HCT116 (cell line): ENCODE measurements at regions not wholly inside any gene's neighbourhood (a gene's known extent, or its start where the extent isn't known, plus 50 kb on each side); places are given as distances from the start of the nearest gene placed in this dataset.

ENCODE experiments used
- ATAC-seq: fragments of 200-7000 bp; cut with Tn5 transposase; 2 replicates; pipeline ENCODE4 v1.9.1; 2020; ENCODE audit warnings: mild to moderate bottlenecking, moderate library complexity
- BruUV-seq: library from RNA; stranded (reverse); fragments of 400-500 nt; replicated peaks from 2 replicates; lab custom pipeline; 2021; lab: Mats Ljungman, UMichigan
- CTCF ChIA-PET: fragments of 300-600 bp; sonication (Branson Sonifier 250); formaldehyde crosslinking; loops from one replicate; lab custom pipeline; 2021; ENCODE audit warnings: antibody characterized with exemption; lab: Charles Lee
- POLR2A ChIA-PET: fragments of 300-600, 350-600 bp; sonication (Branson Sonifier 250); formaldehyde crosslinking; loops from one replicate; lab custom pipeline; 2021; ENCODE audit warnings: antibody characterized with exemption; lab: Charles Lee
- RAD21 ChIA-PET, 2 experiments: fragments of 300-600 bp; sonication (Branson Sonifier 250); formaldehyde crosslinking; loops; one replicate each; lab custom pipeline; 2023; ENCODE audit warnings: low total read pairs in 2 of 2; ENCODE audit not compliant: uncharacterized antibody in 2 of 2, unreplicated experiment in 2 of 2, low non-redundant PET in 1 of 2; lab: Charles Lee
- DNase-seq: peaks from one replicate; pipeline ENCODE4 v3.0.0-alpha.2; 2010; ENCODE audit warnings: low read depth, low spot score
- H2AFZ ChIP-seq: fragments of 200-600 bp; shearing (Covaris generic), sonication (generic); 2 replicates; pipeline ENCODE4 v1.6.1; 2017; ENCODE audit warnings: low read depth, mixed run types, mixed read lengths, antibody characterized with exemption, low read length; ENCODE audit not compliant: poor library complexity, severe bottlenecking
- H3K27ac ChIP-seq: 2 replicates; pipeline ENCODE4 v1.5.1; 2012; ENCODE audit warnings: low read depth, low read length
- H3K27me3 ChIP-seq: fragments of 200-600 bp; sonication (generic); 2 replicates; pipeline ENCODE4 v1.6.1; 2016; ENCODE audit warnings: mixed run types, low read length, mixed read lengths; ENCODE audit not compliant: insufficient read depth
- H3K36me3 ChIP-seq, 2 experiments: fragments of 200-500 bp in 1 of 2; fragments of 200-600 bp in 1 of 2; sonication (Bioruptor generic) in 1 of 2; sonication (generic) in 1 of 2; 2 replicates each; pipeline versions ENCODE4 v1.5.1 to v1.6.1; 2014 to 2016; ENCODE audit warnings: low read length in 2 of 2, inconsistent platforms in 1 of 2, mixed read lengths in 1 of 2, mixed run types in 1 of 2; ENCODE audit not compliant: insufficient read depth in 2 of 2, control insufficient read depth in 1 of 2
- H3K4me1 ChIP-seq, 2 experiments: fragments of 200-600 bp in 1 of 2; sonication (generic) in 1 of 2; 2 replicates each; pipeline versions ENCODE4 v1.5.1 to v1.6.1; 2012 to 2017; ENCODE audit warnings: low read length in 2 of 2, inconsistent platforms in 1 of 2, mild to moderate bottlenecking in 1 of 2, mixed read lengths in 1 of 2, mixed run types in 1 of 2, moderate library complexity in 1 of 2; ENCODE audit not compliant: insufficient read depth in 2 of 2, control insufficient read depth in 1 of 2
- H3K4me2 ChIP-seq: fragments of 200-600 bp; sonication (generic); 2 replicates; pipeline ENCODE4 v1.6.1; 2017; ENCODE audit warnings: mixed run types, low read length, mixed read lengths
- H3K4me3 ChIP-seq, 2 experiments: fragments of 200-600 bp in 1 of 2; sonication (generic) in 1 of 2; replicated peaks in 1 of 2; 2 replicates each; pipeline ENCODE4 v1.5.1; 2011 to 2016; ENCODE audit warnings: low read length in 2 of 2, control low read depth in 1 of 2, low read depth in 1 of 2, mild to moderate bottlenecking in 1 of 2, mixed read lengths in 1 of 2, mixed run types in 1 of 2
- H3K79me2 ChIP-seq: fragments of 200-600 bp; sonication (generic); 2 replicates; pipeline ENCODE4 v1.6.1; 2017; ENCODE audit warnings: mild to moderate bottlenecking, mixed run types, low read length, moderate library complexity, mixed read lengths; ENCODE audit not compliant: insufficient read depth
- H3K9ac ChIP-seq: fragments of 200-600 bp; sonication (generic); 2 replicates; pipeline ENCODE4 v1.6.1; 2016; ENCODE audit warnings: low read length, mixed read lengths
- H3K9me2 ChIP-seq: fragments of 200-600 bp; sonication (generic), shearing (Covaris generic); 2 replicates; pipeline ENCODE4 v1.6.1; 2017; ENCODE audit warnings: mixed run types, mild to moderate bottlenecking, moderate library complexity; ENCODE audit not compliant: insufficient read depth
- H3K9me3 ChIP-seq, 2 experiments: fragments of 200-500 bp in 1 of 2; fragments of 200-600 bp in 1 of 2; sonication (Bioruptor generic) in 1 of 2; sonication (generic) in 1 of 2; 2 replicates each; pipeline ENCODE4 v1.6.1; 2014 to 2017; ENCODE audit warnings: low read length in 2 of 2, mixed read lengths in 2 of 2, inconsistent platforms in 1 of 2, low read depth in 1 of 2, mild to moderate bottlenecking in 1 of 2, mixed run types in 1 of 2, moderate library complexity in 1 of 2; ENCODE audit not compliant: control insufficient read depth in 1 of 2, insufficient read depth in 1 of 2
- H4K20me1 ChIP-seq: fragments of 200-600 bp; sonication (generic), shearing (Covaris generic); 2 replicates; pipeline ENCODE4 v1.6.1; 2017; ENCODE audit warnings: mixed run types, mild to moderate bottlenecking, moderate library complexity; ENCODE audit not compliant: insufficient read depth
- EGR1 ChIP-seq: IDR thresholded peaks from 2 replicates; pipeline ENCODE4 v1.6.1; 2012; ENCODE audit warnings: low read depth
- EZH2 ChIP-seq: fragments of 200-600 bp; sonication (generic); IDR thresholded peaks from 2 replicates; pipeline ENCODE4 v1.6.1; 2017; ENCODE audit warnings: antibody characterized with exemption, mixed run types
- POLR2A ChIP-seq: IDR thresholded peaks from 2 replicates; pipeline ENCODE4 v1.7.0; 2011; ENCODE audit warnings: borderline replicate concordance; ENCODE audit not compliant: insufficient read depth, insufficient read length; ENCODE audit errors: extremely low read depth
- SRF ChIP-seq: IDR thresholded peaks from 2 replicates; pipeline ENCODE4 v1.6.1; 2012; ENCODE audit warnings: low read depth
- ZFX ChIP-seq: fragments of 450-650 bp; IDR thresholded peaks from 2 replicates; pipeline ENCODE4 v1.6.1; 2017
- intact Hi-C: fragments of 100-400 bp; cut with micrococcal nuclease; formaldehyde crosslinking; loops from 2 replicates; pipeline ENCODE4 v1.10.0; 2022
- TF ChIP-seq, protein P1 (sequence below): IDR thresholded peaks from 2 replicates; pipeline ENCODE4 v1.6.1; 2012; ENCODE audit warnings: low read depth
- TF ChIP-seq, protein P2 (sequence below): IDR thresholded peaks from 2 replicates; pipeline ENCODE4 v1.6.1; 2011; ENCODE audit warnings: mild to moderate bottlenecking, low read length, moderate library complexity; ENCODE audit not compliant: insufficient replicate concordance; ENCODE audit errors: extremely low read depth

- Histone ChIP-seq H3K4me3 (no peak overlapping the region), H3K36me3 (no peaks in the 10 kb centered on the region)
- POLR2A ChIA-PET: no interaction called here
- DNase-seq: no peak
- TF ChIP-seq EGR1 (no peak), EZH2 (no peak), SRF (no peak), ZFX (no peak), POLR2A (no peak)
- TF ChIP-seq, protein P1, sequence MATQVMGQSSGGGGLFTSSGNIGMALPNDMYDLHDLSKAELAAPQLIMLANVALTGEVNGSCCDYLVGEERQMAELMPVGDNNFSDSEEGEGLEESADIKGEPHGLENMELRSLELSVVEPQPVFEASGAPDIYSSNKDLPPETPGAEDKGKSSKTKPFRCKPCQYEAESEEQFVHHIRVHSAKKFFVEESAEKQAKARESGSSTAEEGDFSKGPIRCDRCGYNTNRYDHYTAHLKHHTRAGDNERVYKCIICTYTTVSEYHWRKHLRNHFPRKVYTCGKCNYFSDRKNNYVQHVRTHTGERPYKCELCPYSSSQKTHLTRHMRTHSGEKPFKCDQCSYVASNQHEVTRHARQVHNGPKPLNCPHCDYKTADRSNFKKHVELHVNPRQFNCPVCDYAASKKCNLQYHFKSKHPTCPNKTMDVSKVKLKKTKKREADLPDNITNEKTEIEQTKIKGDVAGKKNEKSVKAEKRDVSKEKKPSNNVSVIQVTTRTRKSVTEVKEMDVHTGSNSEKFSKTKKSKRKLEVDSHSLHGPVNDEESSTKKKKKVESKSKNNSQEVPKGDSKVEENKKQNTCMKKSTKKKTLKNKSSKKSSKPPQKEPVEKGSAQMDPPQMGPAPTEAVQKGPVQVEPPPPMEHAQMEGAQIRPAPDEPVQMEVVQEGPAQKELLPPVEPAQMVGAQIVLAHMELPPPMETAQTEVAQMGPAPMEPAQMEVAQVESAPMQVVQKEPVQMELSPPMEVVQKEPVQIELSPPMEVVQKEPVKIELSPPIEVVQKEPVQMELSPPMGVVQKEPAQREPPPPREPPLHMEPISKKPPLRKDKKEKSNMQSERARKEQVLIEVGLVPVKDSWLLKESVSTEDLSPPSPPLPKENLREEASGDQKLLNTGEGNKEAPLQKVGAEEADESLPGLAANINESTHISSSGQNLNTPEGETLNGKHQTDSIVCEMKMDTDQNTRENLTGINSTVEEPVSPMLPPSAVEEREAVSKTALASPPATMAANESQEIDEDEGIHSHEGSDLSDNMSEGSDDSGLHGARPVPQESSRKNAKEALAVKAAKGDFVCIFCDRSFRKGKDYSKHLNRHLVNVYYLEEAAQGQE: no peak
- TF ChIP-seq, protein P2, sequence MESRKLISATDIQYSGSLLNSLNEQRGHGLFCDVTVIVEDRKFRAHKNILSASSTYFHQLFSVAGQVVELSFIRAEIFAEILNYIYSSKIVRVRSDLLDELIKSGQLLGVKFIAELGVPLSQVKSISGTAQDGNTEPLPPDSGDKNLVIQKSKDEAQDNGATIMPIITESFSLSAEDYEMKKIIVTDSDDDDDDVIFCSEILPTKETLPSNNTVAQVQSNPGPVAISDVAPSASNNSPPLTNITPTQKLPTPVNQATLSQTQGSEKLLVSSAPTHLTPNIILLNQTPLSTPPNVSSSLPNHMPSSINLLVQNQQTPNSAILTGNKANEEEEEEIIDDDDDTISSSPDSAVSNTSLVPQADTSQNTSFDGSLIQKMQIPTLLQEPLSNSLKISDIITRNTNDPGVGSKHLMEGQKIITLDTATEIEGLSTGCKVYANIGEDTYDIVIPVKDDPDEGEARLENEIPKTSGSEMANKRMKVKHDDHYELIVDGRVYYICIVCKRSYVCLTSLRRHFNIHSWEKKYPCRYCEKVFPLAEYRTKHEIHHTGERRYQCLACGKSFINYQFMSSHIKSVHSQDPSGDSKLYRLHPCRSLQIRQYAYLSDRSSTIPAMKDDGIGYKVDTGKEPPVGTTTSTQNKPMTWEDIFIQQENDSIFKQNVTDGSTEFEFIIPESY: no peak
- TF ChIP-seq, all 23 proteins: peak for 0
- no peaks in the 10 kb centered on the region for H3K9me2 ChIP-seq
- no peak overlapping the region for H3K4me2 ChIP-seq
- no peak overlapping the region for H3K9ac ChIP-seq
- intact Hi-C loops: no loop called here
- no peaks in the 10 kb centered on the region for H4K20me1 ChIP-seq
- no peaks in the 10 kb centered on the region for H3K79me2 ChIP-seq
- no TSS peak for BruUV-seq
- H3K27me3 ChIP-seq: no peaks in the 10 kb centered on the region
- no peak for ATAC-seq
- ChIA-PET RAD21 (no interaction called here), CTCF (interaction anchor here (2.8 kb wide), 1 partner anchor 658 kb away, joined by 16 read pairs; no protein-coding TSS in a partner anchor)
- H3K27ac ChIP-seq: no peak overlapping the region
- peaks cover 0 to 5% of the 10 kb centered on the region in 2 experiments; a peak in 1 of 4 replicates for H3K4me1 ChIP-seq
- no peak overlapping the region for H2AFZ ChIP-seq
- H3K9me3 ChIP-seq: no peaks in the 10 kb centered on the region
Measured at GRCh38 chr7:41046776-41047175, 656.1 kb downstream of the INHBA start.
